ENCODE measurements at regions not wholly inside any gene's neighbourhood (a gene's known extent, or its start where the extent isn't known, plus 50 kb on each side); places are given as distances from the start of the nearest gene placed in this dataset.

- TF ChIP-seq CTCF (optimal IDR thresholded peaks at IDR 0.05 in 1 of 3, IDR thresholded peaks at IDR 0.05 in 1 of 3, conservative IDR thresholded peaks at IDR 0.05 in 1 of 3; ENCODE audit: extremely low read depth in 1 of 3, insufficient read depth in 2 of 3, low read length in 3 of 3), result no peak
- TF ChIP-seq EZH2 (IDR thresholded peaks at IDR 0.05; ENCODE audit: low read length), result no peak
Measured at GRCh38 chr3:144470666-144471065, 499.0 kb downstream of the DIPK2A start.
